GM18511 (cell line): ENCODE measurements at regions not wholly inside any gene's neighbourhood (a gene's known extent, or its start where the extent isn't known, plus 50 kb on each side); places are given as distances from the start of the nearest gene placed in this dataset.
"Not testable (repeated sequence)": the region's sequence is repeated elsewhere in the genome, so short reads cannot be mapped to it uniquely, and the experiment has no call there.

Experiments used
- ATAC-seq: cut with Tn5 transposase; IDR thresholded peaks from one replicate; pipeline ENCODE4 v1.9.1; 2021; ENCODE audit warnings: mild to moderate bottlenecking, moderate library complexity; ENCODE audit not compliant: unreplicated experiment

- ATAC-seq = no peak
These were observed 846.9 kb upstream of the ACVR2A start for GRCh38 chr2:146997945-146998344.

- no peak for ATAC-seq
These were observed 847.3 kb upstream of the ACVR2A start for GRCh38 chr2:146997488-146997887.

DNA sequence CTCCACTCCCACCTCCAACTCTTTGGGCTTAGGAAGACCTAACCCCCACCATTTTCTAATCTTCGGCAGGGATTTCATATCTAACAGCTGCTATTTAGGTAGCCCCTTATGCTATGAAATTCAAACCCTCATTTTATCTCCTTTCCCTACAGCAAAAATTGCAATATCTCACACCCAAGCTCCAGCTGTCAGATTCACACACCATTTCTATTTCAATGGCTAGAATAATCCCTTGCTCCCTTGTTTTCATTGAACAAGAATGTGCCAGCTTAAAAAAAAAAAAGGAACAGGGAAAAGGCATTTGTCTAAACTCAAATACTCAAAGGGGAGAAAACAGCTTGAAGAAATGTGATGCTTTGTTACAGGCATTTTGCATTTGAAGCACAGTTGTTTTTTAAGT, 850.6 kb upstream of the ACVR2A start:
- ATAC-seq = no peak

- no peak for ATAC-seq
These were observed 852.4 kb upstream of the ACVR2A start for GRCh38 chr2:146992466-146992865.

DNA sequence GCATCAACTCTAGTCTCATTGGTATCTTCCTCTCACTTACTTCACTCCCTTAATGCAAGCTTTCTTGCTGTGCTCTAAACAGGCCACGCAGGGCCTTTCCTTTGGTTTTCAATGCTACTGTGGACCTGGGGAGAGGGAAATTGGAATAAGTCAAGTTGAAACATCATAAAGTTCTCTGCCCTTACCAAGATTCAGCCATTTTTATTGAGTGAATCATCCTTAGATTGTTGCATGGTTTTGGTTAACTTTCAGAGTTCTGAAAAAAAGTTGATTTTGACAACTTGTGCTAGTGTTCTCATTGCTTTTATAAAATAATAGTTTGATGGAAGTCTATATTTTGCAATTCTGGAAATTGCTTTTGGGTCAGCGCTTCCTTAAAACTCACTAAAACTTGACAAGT, 852.8 kb upstream of the ACVR2A start:
- ATAC-seq = no peak

DNA sequence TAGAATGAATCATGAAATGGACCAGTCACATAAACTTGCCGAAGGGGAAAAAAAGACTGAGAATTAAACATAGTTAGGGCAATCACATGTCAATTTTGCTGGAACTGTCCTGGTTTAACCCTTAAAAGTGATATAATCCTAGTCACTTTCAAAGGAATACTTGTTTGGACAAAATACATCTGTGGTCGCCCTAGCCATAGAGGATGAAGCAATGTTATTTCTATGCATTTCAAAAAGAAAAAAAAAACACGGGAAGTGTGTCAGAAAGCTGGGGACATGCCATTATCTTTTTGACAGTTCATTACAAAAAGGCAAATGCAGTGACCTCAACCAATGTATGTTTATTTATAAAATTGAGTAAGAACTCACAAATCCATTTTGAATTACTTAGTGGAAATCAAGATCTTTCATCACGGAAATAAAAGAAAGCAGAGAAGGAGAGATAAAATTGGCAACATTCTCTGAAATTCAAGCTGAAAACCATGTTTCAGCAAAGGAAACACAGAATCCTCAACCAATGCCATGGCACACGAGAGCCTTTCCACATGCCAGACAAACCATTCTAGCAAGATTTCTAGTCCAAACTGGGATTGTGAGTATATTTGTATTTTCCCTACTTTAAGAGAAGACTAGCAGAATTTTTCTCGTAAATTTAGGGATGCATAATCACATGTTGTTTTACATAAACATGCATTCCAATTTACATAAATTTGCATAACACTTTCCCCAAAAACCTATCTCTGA, 854.3 kb upstream of the ACVR2A start:
- no peak for ATAC-seq

DNA sequence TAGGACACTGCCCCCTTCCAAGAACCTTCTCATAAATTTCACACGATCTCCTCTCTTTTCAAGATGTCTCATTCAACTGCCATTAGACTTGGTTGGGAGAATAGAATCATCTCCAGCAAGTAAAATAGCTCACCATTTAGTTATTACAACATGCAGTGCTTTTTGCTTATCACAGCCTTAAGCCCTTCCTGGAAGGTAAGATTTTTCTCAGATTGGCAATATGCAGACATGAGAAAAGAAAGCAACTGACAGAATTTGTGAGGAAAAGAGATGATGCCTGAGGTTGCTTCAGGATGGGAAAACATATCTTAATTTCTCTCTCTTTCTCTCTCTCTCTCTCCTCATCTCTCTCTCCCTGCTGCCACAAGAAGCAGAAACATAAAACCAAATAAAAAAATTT, 855.1 kb upstream of the ACVR2A start:
- ATAC-seq = no peak

DNA sequence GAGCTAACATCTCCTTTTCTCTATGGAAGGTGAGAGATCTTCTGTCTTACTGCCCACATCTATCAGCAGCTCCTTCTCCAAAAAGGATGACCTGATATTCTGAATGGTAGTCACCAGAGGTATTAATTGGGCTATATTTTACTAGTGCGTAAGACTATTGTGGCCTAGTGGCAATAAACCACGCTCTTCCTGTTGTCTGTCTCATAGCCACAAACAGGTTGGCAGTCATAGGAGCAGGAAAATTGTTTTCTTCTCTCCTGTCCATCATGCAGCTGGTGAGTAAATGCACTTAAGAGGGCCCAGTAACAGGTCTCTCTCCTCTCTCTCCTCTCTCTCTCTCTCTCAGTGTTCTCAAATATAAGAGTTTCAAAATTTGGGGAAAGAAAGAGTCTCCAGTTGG, 856.8 kb upstream of the ACVR2A start:
- ATAC-seq = no peak

- peak; percentile 58 for ATAC-seq
These were observed 858.7 kb upstream of the ACVR2A start for GRCh38 chr2:146986161-146986560.

- peak; percentile 19 for ATAC-seq
These were observed 859.1 kb upstream of the ACVR2A start for GRCh38 chr2:146985753-146986152.

GRCh38 chr2:146984014-146984413, 860.8 kb upstream of the ACVR2A start:
- no peak for ATAC-seq

DNA sequence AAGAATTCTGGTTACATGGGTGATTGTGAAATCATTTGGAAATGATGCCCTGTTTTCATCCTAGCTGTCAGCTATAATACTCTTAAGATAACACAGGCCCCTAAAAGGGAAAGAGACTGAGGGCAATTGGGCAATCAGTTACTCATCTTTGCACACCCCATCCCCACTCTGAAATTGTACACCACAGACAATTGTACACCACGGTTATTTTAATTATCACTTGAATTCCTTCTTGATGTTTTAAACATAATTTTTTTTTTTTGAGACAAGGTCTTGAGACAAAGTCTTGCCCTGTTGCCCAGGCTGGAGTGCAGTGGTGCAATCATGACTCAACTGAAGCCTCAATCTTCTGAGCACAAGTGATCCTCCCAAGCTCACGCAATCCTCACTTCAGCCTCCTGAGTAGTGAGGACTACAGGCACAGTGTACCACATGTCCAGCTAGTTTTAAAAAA, 862.4 kb upstream of the ACVR2A start:
- no peak for ATAC-seq

DNA sequence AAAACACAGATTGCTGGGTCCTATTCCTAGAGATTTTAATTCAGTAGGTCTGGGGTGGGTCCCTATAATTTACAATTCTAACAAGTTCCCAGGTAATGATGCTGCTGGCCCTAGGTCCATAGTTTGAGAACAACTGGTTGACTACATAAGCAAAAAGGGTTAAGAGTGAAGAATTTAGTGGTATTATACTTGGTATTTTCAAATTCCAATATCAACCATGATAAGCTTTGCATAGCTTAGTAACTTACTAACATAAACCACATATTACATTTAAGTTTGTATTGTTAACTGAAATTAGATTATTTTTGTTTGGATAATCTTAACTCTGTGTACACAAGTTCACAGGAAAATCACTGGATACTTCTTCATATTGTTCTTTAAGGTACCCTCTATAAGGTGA, 862.9 kb upstream of the ACVR2A start:
- ATAC-seq = no peak

DNA sequence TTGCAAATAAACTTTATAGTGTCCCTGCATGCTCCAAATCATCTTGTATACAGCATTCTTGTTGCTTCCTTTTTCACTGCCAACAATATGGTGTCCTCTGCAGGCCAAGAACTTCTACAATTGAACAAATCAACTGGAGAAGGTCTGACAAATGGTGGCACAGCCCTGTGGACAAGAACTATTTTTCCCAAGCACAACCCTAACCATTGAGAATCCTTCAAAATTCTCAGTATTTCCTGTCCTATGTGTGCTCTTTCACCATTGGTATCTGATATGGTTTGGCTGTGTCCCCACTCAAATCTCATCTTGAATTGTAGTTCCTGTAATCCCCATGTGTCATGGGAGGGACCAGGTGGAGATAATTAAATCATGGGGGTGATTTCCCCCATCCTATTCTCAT, 865.1 kb upstream of the ACVR2A start:
- ATAC-seq = no peak

DNA sequence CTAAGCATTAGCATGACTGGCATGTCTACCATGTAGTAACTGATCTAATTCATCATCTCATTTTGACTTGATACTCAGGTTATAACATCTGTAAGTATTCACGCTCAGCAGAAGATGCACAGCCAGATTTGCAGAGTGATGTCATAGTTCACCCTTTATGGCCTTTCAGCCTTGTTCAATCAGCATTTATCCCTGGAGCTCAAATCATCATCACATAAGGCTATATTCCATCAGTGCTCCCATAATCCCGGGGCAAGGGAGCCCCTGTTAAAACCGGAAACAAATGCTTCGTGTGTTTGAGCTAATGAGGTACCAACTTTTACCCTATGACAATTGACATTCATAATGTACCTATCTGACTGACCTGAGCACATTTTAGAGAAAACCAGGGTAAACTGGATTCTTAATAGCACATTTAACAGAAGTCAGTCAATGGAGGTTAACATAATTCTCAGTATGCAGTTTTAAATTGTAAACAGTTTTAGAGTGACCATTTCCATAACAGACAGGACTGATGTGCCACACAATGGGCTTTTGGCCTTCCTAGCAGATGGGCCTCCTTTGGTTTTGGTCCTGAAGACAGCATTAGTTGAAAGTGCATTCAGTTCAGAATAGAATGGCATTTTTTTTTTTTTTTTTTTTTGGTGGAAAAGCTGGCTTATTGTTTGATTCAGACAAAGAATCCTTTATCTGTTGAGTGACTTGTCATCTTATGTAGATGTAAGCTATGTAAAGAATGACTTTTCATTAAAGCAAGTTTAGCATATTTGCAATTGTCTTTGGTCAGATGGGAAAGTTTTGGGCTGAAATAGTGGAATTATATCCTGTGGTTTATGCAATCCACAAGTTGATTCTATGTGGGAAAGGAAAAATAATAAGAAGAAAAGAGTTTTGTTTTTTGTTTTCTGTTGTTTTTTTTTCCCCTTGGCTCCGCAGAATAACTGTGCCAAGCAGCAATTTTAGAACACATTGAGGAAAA, 866.0 kb upstream of the ACVR2A start:
- no peak for ATAC-seq

GRCh38 chr2:146970981-146971380, 873.8 kb upstream of the ACVR2A start:
- ATAC-seq = not testable (repeated sequence)

DNA sequence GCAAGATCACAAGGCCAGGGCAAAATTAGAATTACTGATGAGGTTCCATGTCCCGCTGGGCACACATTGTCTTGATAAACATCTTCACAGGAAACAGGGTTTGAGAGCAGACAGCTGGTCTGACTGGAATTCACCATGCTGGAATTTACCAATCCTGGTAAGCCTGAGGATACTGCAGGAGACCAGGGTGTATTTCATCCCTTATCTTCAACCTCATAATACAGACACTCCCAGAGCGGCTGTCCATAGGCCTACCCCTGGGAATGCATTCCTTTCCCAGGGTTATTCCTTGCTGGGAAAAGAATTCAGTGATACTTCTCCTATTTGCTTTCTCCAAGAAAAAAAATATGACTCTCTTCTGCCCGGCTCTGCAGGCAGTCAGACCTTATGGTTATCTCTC, 875.1 kb upstream of the ACVR2A start:
- not testable (repeated sequence) for ATAC-seq

- ATAC-seq = no peak
These were observed 880.3 kb upstream of the ACVR2A start for GRCh38 chr2:146964494-146964893.

DNA sequence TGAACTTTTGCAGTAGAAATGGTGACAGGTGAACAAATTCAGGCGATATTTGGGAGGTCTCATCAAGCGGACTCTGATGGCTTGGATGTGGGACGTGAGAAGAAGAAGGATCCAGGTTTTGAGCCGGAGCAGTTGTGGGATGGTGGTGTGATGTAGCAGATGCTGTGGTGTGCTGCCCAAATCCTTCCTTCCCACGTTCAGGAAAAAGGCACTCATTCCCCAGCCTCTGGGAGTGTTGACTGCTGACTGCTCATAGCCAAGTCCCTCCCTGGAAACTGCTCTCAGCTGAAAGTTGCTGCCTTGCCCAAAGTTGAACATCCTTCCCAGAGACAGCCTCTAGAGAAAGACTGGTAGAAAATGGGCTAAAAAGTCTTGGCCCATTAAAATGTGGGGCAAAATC, 890.3 kb upstream of the ACVR2A start:
- no peak for ATAC-seq

DNA sequence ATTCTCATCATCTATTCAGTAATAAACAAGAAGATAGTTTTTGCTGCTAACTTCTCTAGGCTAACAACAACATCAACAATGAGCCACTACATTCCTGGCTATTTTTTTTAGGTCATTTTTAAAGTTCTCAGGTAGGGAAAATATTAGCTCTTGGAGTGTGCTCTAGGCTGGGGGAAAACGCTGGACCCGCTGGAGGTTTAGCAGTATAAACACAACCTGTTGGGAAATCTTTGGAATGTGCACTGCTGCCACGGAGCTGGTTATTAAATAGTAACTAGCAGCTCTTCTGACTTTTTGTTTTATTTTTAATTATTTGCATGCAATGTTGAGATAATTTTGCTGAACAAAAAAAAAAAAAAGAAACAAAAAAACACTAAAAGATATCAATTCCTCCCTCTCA, 892.1 kb upstream of the ACVR2A start:
- ATAC-seq = no peak

GRCh38 chr2:146950911-146951310, 893.9 kb upstream of the ACVR2A start:
- no peak for ATAC-seq

DNA sequence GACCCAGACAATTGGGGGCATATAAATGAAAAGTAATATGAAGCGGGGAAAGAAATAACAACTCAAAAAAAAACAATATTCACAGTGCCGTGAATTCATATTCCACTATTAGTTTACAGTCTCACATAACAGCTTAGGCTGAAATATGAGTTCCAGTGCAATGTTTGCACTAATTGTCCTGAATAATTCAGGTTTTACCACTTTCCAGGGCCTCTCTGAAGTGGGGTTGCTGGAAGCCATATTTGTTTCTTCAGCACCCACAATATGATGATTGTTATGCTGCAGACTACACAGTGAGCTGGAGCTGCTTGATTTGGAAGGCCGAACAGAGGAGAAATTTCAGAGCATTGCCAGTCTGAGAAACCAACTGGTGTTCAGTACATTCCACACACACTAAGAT, 894.5 kb upstream of the ACVR2A start:
- no peak for ATAC-seq
